ENCODE measurements at regions not wholly inside any gene's neighbourhood (a gene's known extent, or its start where the extent isn't known, plus 50 kb on each side); places are given as distances from the start of the nearest gene placed in this dataset.

GRCh38 chr3:18732474-18732873 lies 307.3 kb upstream of the SATB1 start:
- H3K4me3 ChIP-seq (ENCODE audit: low read length), result no peak overlapping the region
- peak; percentile 15 for DNase-seq (ENCODE audit: low read depth)
- TF ChIP-seq CTCF (IDR thresholded peaks at IDR 0.05; ENCODE audit: insufficient read depth, low read depth, low read length, missing control alignments), result no peak

- no peak overlapping the region for H3K4me3 ChIP-seq (ENCODE audit: low read length)
- DNase-seq (ENCODE audit: low read depth), result no peak
- TF ChIP-seq CTCF (IDR thresholded peaks at IDR 0.05; ENCODE audit: insufficient read depth, low read depth, low read length, missing control alignments), result no peak
Measured at GRCh38 chr3:18730491-18730890, 305.4 kb upstream of the SATB1 start.

- TF ChIP-seq CTCF (IDR thresholded peaks at IDR 0.05; ENCODE audit: insufficient read depth, low read depth, low read length, missing control alignments), result no peak
- no peak for DNase-seq (ENCODE audit: low read depth)
- H3K4me3 ChIP-seq (ENCODE audit: low read length), result no peak overlapping the region
Measured at GRCh38 chr3:18729671-18730070, 304.5 kb upstream of the SATB1 start.

GRCh38 chr3:18725668-18726407 lies 300.7 kb upstream of the SATB1 start:
- peak; percentile 7 for DNase-seq (ENCODE audit: low read depth)
- no peak for TF ChIP-seq CTCF (IDR thresholded peaks at IDR 0.05; ENCODE audit: insufficient read depth, low read depth, low read length, missing control alignments)
- no peak overlapping the region for H3K4me3 ChIP-seq (ENCODE audit: low read length)

- TF ChIP-seq CTCF (IDR thresholded peaks at IDR 0.05; ENCODE audit: insufficient read depth, low read depth, low read length, missing control alignments), result no peak
- no peak overlapping the region for H3K4me3 ChIP-seq (ENCODE audit: low read length)
- DNase-seq (ENCODE audit: low read depth), result no peak
Measured at GRCh38 chr3:18724456-18724855, 299.3 kb upstream of the SATB1 start.

GRCh38 chr3:18723206-18723810 lies 298.2 kb upstream of the SATB1 start:
- no peak for DNase-seq (ENCODE audit: low read depth)
- TF ChIP-seq CTCF (IDR thresholded peaks at IDR 0.05; ENCODE audit: insufficient read depth, low read depth, low read length, missing control alignments), result no peak

GRCh38 chr3:18720543-18720942 lies 295.4 kb upstream of the SATB1 start:
- TF ChIP-seq CTCF (IDR thresholded peaks at IDR 0.05; ENCODE audit: insufficient read depth, low read depth, low read length, missing control alignments), result no peak
- no peak for DNase-seq (ENCODE audit: low read depth)
- no peak overlapping the region for H3K4me3 ChIP-seq (ENCODE audit: low read length)

More at GRCh38 chr3:18723206-18723810, 298.2 kb upstream of the SATB1 start:
- no peak overlapping the region for H3K4me3 ChIP-seq (ENCODE audit: low read length)

All from epithelial cell of esophagus (primary cell).